Thyroid gland (tissue), 4 donors: ENCODE measurements at regions not wholly inside any gene's neighbourhood (a gene's known extent, or its start where the extent isn't known, plus 50 kb on each side); places are given as distances from the start of the nearest gene placed in this dataset.

ENCODE experiments used
- DNase-seq, 2 donors: peaks; one replicate each; pipeline ENCODE4 v3.0.0-alpha.2; 2019
- H3K27ac ChIP-seq, 3 donors: fragments of 200-600 bp; sonication (generic); 1 replicate in 2 of 3; 2 replicates in 1 of 3; pipeline ENCODE4 v1.5.1; 2016 to 2019; ENCODE audit warnings: mild to moderate bottlenecking in 1 of 3, moderate library complexity in 1 of 3
- H3K27me3 ChIP-seq: fragments of 200-600 bp; sonication (generic); one replicate; pipeline ENCODE4 v1.5.1; 2019
- H3K36me3 ChIP-seq, 2 donors: fragments of 200-600 bp; sonication (generic); one replicate each; pipeline ENCODE4 v1.5.1; 2016 to 2019
- H3K4me1 ChIP-seq, 2 donors: fragments of 200-600 bp; sonication (generic); one replicate each; pipeline ENCODE4 v1.5.1; 2017 to 2019
- H3K4me3 ChIP-seq, 3 donors: fragments of 200-600 bp; sonication (generic); replicated peaks in 1 of 3; 1 replicate in 2 of 3; 2 replicates in 1 of 3; pipeline ENCODE4 v1.5.1; 2016; ENCODE audit warnings: mild to moderate bottlenecking in 1 of 3
- H3K9me3 ChIP-seq: fragments of 200-600 bp; sonication (generic); one replicate; pipeline ENCODE4 v1.5.1; 2017
- CTCF ChIP-seq, 6 experiments: fragments of 200-600 bp in 3 of 6; fragments of 450-650 bp in 3 of 6; sonication (generic) in 3 of 6; IDR thresholded peaks; one replicate each; pipeline ENCODE4 v1.5.1; 2016 to 2019; ENCODE audit warnings: antibody characterized with exemption in 6 of 6, mild to moderate bottlenecking in 2 of 6, inconsistent platforms in 1 of 6, moderate library complexity in 1 of 6
- POLR2A ChIP-seq, 2 donors: fragments of 450-650 bp; IDR thresholded peaks; one replicate each; pipeline ENCODE4 v1.6.1; 2017; ENCODE audit warnings: antibody characterized with exemption in 2 of 2, mild to moderate bottlenecking in 2 of 2, moderate library complexity in 1 of 2
- WGBS, 2 donors: methylation state at CpG; one replicate each; pipeline ENCODE4 v1.1.5; 2017; 5-methylcytosine and 5-hydroxymethylcytosine counted together
- intact Hi-C: fragments of 100-400 bp; cut with DNase I; formaldehyde crosslinking; loops from one replicate; pipeline ENCODE4 v1.15.1; 2023

- no peak for DNase-seq
- 84 to 93% methylated on average over 2 of the region's 2 CpGs for WGBS, 2 donors
- Histone ChIP-seq H3K36me3 (no peaks in the 10 kb centered on the region), H3K9me3 (no peaks in the 10 kb centered on the region), H3K27ac (no peak overlapping the region), H3K4me3 (no peak overlapping the region), H3K27me3 (no peaks in the 10 kb centered on the region), H3K4me1 (no peaks in the 10 kb centered on the region)
- TF ChIP-seq POLR2A (IDR thresholded peaks at IDR 0.05) (no peak), CTCF (IDR thresholded peaks at IDR 0.05) (no peak)
- intact Hi-C loops = no loop called here
Observed at GRCh38 chr3:22923711-22924110, 279.4 kb upstream of the UBE2E2 start.

- no peak overlapping the region for H3K27ac ChIP-seq
- H3K4me1 ChIP-seq = no peaks in the 10 kb centered on the region
- DNase-seq = no peak
- WGBS, 2 donors = 80 to 84% methylated on average over 8 of the region's 8 CpGs
- intact Hi-C loops = no loop called here
- H3K36me3 ChIP-seq = no peaks in the 10 kb centered on the region
- TF ChIP-seq CTCF (IDR thresholded peaks at IDR 0.05) = no peak
- no peak for TF ChIP-seq POLR2A (IDR thresholded peaks at IDR 0.05)
- no peak overlapping the region for H3K4me3 ChIP-seq
- no peaks in the 10 kb centered on the region for H3K9me3 ChIP-seq
- no peaks in the 10 kb centered on the region for H3K27me3 ChIP-seq
Observed at GRCh38 chr3:22928216-22929110, 274.7 kb upstream of the UBE2E2 start.

GRCh38 chr3:22933051-22933840 is 269.9 kb upstream of the UBE2E2 start:
- DNase-seq = no peak
- TF ChIP-seq POLR2A (IDR thresholded peaks at IDR 0.05) (no peak), CTCF (IDR thresholded peaks at IDR 0.05) (no peak)
- intact Hi-C loops = no loop called here
- no peaks in the 10 kb centered on the region for H3K36me3 ChIP-seq
- H3K4me1 ChIP-seq = no peaks in the 10 kb centered on the region
- WGBS, 2 donors = 77 to 84% methylated on average over 5 of the region's 5 CpGs
- H3K4me3 ChIP-seq = no peak overlapping the region
- no peaks in the 10 kb centered on the region for H3K27me3 ChIP-seq
- no peaks in the 10 kb centered on the region for H3K9me3 ChIP-seq
- no peak overlapping the region for H3K27ac ChIP-seq

GRCh38 chr3:22933841-22934116 is 269.3 kb upstream of the UBE2E2 start:
- H3K4me1 ChIP-seq = no peaks in the 10 kb centered on the region
- intact Hi-C loops = no loop called here
- H3K9me3 ChIP-seq = no peaks in the 10 kb centered on the region
- no peak for TF ChIP-seq POLR2A (IDR thresholded peaks at IDR 0.05)
- TF ChIP-seq CTCF (IDR thresholded peaks at IDR 0.05) = no peak
- no peaks in the 10 kb centered on the region for H3K36me3 ChIP-seq
- no peak overlapping the region for H3K4me3 ChIP-seq
- no peaks in the 10 kb centered on the region for H3K27me3 ChIP-seq
- no peak for DNase-seq
- H3K27ac ChIP-seq = no peak overlapping the region

- intact Hi-C loops = no loop called here
- no peak overlapping the region for H3K27ac ChIP-seq
- no peaks in the 10 kb centered on the region for H3K4me1 ChIP-seq
- TF ChIP-seq POLR2A (IDR thresholded peaks at IDR 0.05) (no peak), CTCF (IDR thresholded peaks at IDR 0.05) (no peak)
- 95% methylated on average over 2 of the region's 2 CpGs for WGBS, 2 donors
- H3K27me3 ChIP-seq = no peaks in the 10 kb centered on the region
- no peaks in the 10 kb centered on the region for H3K9me3 ChIP-seq
- H3K36me3 ChIP-seq = no peaks in the 10 kb centered on the region
- DNase-seq = no peak
- no peak overlapping the region for H3K4me3 ChIP-seq
Observed at GRCh38 chr3:22935040-22935439, 268.1 kb upstream of the UBE2E2 start.
